ENCODE measurements at regions not wholly inside any gene's neighbourhood (a gene's known extent, or its start where the extent isn't known, plus 50 kb on each side); places are given as distances from the start of the nearest gene placed in this dataset.

- DNase-seq, result no peak
Observed at GRCh38 chr3:103690536-103690935, 1255.7 kb downstream of the ZPLD1 start.

- DNase-seq, result no peak
Observed at GRCh38 chr3:103693831-103694230, 1259.0 kb downstream of the ZPLD1 start.

- no peak for DNase-seq
Observed at GRCh38 chr3:103698646-103699045, 1263.8 kb downstream of the ZPLD1 start.

- DNase-seq, result no peak
Observed at GRCh38 chr3:103699228-103699627, 1264.4 kb downstream of the ZPLD1 start.

GRCh38 chr3:103705641-103706040, 1270.8 kb downstream of the ZPLD1 start:
- no peak for DNase-seq

- DNase-seq, result no peak
Observed at GRCh38 chr3:103706671-103707070, 1271.9 kb downstream of the ZPLD1 start.

- no peak for DNase-seq
Observed at GRCh38 chr3:103711670-103712069, 1276.9 kb downstream of the ZPLD1 start.

- no peak for DNase-seq
Observed at GRCh38 chr3:103712320-103713008, 1277.6 kb downstream of the ZPLD1 start.

GRCh38 chr3:103729547-103729946, 1294.7 kb downstream of the ZPLD1 start:
- DNase-seq, result no peak

- DNase-seq, result no peak
Observed at GRCh38 chr3:103730744-103731143, 1295.9 kb downstream of the ZPLD1 start.

- no peak for DNase-seq
Observed at GRCh38 chr3:103752986-103753385, 1318.2 kb downstream of the ZPLD1 start.

- DNase-seq, result no peak
Observed at GRCh38 chr3:103767635-103768034, 1332.8 kb downstream of the ZPLD1 start.

GRCh38 chr3:103785017-103785416, 1350.2 kb downstream of the ZPLD1 start:
- DNase-seq, result no peak

- DNase-seq, result no peak
Observed at GRCh38 chr3:103785537-103785936, 1350.7 kb downstream of the ZPLD1 start.

- DNase-seq, result no peak
Observed at GRCh38 chr3:103786296-103786695, 1351.5 kb downstream of the ZPLD1 start.

- DNase-seq, result no peak
Observed at GRCh38 chr3:103787164-103787871, 1352.5 kb downstream of the ZPLD1 start.

GRCh38 chr3:103787879-103788278, 1353.1 kb downstream of the ZPLD1 start:
- no peak for DNase-seq

GRCh38 chr3:103791786-103792515, 1357.1 kb downstream of the ZPLD1 start:
- DNase-seq, result no peak

- DNase-seq, result no peak
Observed at GRCh38 chr3:103794656-103795055, 1359.8 kb downstream of the ZPLD1 start.

GRCh38 chr3:103796068-103796467, 1361.3 kb downstream of the ZPLD1 start:
- DNase-seq, result no peak

- DNase-seq, result no peak
Observed at GRCh38 chr3:103803787-103804186, 1369.0 kb downstream of the ZPLD1 start.

- no peak for DNase-seq
Observed at GRCh38 chr3:103810167-103810566, 1375.4 kb downstream of the ZPLD1 start.

GRCh38 chr3:103813955-103814354, 1379.1 kb downstream of the ZPLD1 start:
- no peak for DNase-seq

- no peak for DNase-seq
Observed at GRCh38 chr3:103818398-103818797, 1383.6 kb downstream of the ZPLD1 start.
